ENCODE measurements at regions not wholly inside any gene's neighbourhood (a gene's known extent, or its start where the extent isn't known, plus 50 kb on each side); places are given as distances from the start of the nearest gene placed in this dataset.

- DNase-seq (ENCODE audit: low spot score) = no peak
Measured at GRCh38 chr2:146143971-146144370, 1624.1 kb upstream of the ZEB2 start.

- no peak for DNase-seq (ENCODE audit: low spot score)
Measured at GRCh38 chr2:146138820-146139219, 1618.9 kb upstream of the ZEB2 start.

GRCh38 chr2:146135245-146135644 lies 1615.3 kb upstream of the ZEB2 start:
- DNase-seq (ENCODE audit: low spot score) = no peak

- DNase-seq (ENCODE audit: low spot score) = no peak
Measured at GRCh38 chr2:146131785-146132184, 1611.9 kb upstream of the ZEB2 start.

- no peak for DNase-seq (ENCODE audit: low spot score)
Measured at GRCh38 chr2:146131048-146131447, 1611.1 kb upstream of the ZEB2 start.

GRCh38 chr2:146130290-146130689 lies 1610.4 kb upstream of the ZEB2 start:
- DNase-seq (ENCODE audit: low spot score) = no peak

GRCh38 chr2:146129231-146129630 lies 1609.3 kb upstream of the ZEB2 start:
- DNase-seq (ENCODE audit: low spot score) = no peak

- DNase-seq (ENCODE audit: low spot score) = no peak
Measured at GRCh38 chr2:146128216-146128615, 1608.3 kb upstream of the ZEB2 start.

GRCh38 chr2:146125551-146125950 lies 1605.6 kb upstream of the ZEB2 start:
- DNase-seq (ENCODE audit: low spot score) = no peak

GRCh38 chr2:146124741-146125140 lies 1604.8 kb upstream of the ZEB2 start:
- DNase-seq (ENCODE audit: low spot score) = no peak

- DNase-seq (ENCODE audit: low spot score) = no peak
Measured at GRCh38 chr2:146123714-146124113, 1603.8 kb upstream of the ZEB2 start.

- no peak for DNase-seq (ENCODE audit: low spot score)
Measured at GRCh38 chr2:146123256-146123655, 1603.3 kb upstream of the ZEB2 start.

GRCh38 chr2:146119586-146119985 lies 1599.7 kb upstream of the ZEB2 start:
- DNase-seq (ENCODE audit: low spot score) = no peak

GRCh38 chr2:146108993-146109392 lies 1589.1 kb upstream of the ZEB2 start:
- no peak for DNase-seq (ENCODE audit: low spot score)

GRCh38 chr2:146094185-146094584 lies 1574.3 kb upstream of the ZEB2 start:
- DNase-seq (ENCODE audit: low spot score) = no peak

- DNase-seq (ENCODE audit: low spot score) = no peak
Measured at GRCh38 chr2:146081459-146081858, 1561.5 kb upstream of the ZEB2 start.

GRCh38 chr2:146080925-146081324 lies 1561.0 kb upstream of the ZEB2 start:
- DNase-seq (ENCODE audit: low spot score) = no peak

- no peak for DNase-seq (ENCODE audit: low spot score)
Measured at GRCh38 chr2:146079216-146079615, 1559.3 kb upstream of the ZEB2 start.

GRCh38 chr2:146077156-146077555 lies 1557.2 kb upstream of the ZEB2 start:
- DNase-seq (ENCODE audit: low spot score) = no peak

- no peak for DNase-seq (ENCODE audit: low spot score)
Measured at GRCh38 chr2:146068051-146068450, 1548.1 kb upstream of the ZEB2 start.

GRCh38 chr2:146048141-146048540 lies 1528.2 kb upstream of the ZEB2 start:
- DNase-seq (ENCODE audit: low spot score) = no peak

GRCh38 chr2:146041274-146041910 lies 1521.5 kb upstream of the ZEB2 start:
- no peak for DNase-seq (ENCODE audit: low spot score)

- DNase-seq (ENCODE audit: low spot score) = no peak
Measured at GRCh38 chr2:146040051-146040450, 1520.1 kb upstream of the ZEB2 start.

- DNase-seq (ENCODE audit: low spot score) = no peak
Measured at GRCh38 chr2:146038014-146038413, 1518.1 kb upstream of the ZEB2 start.
